Spleen (tissue), 11 donors: ENCODE measurements at regions not wholly inside any gene's neighbourhood (a gene's known extent, or its start where the extent isn't known, plus 50 kb on each side); places are given as distances from the start of the nearest gene placed in this dataset.

Experiments
- DNase-seq: peaks from one replicate; pipeline ENCODE4 v3.0.0-alpha.2; 2020
- H3K27ac ChIP-seq, 8 donors: fragments of 200-600 bp; sonication (generic) in 7 of 8; 1 replicate in 4 of 8; 2 replicates in 4 of 8; pipeline versions ENCODE4 v1.5.0 to v1.8.0; 2016 to 2021; ENCODE audit warnings: inconsistent platforms in 4 of 8, mild to moderate bottlenecking in 4 of 8, moderate library complexity in 1 of 8
- H3K27me3 ChIP-seq, 7 donors: fragments of 200-600 bp; sonication (generic) in 6 of 7; replicated peaks in 1 of 7; 1 replicate in 4 of 7; 2 replicates in 3 of 7; pipeline versions ENCODE4 v1.5.0 to v1.8.0; 2016 to 2021; ENCODE audit warnings: inconsistent platforms in 3 of 7, mild to moderate bottlenecking in 1 of 7
- H3K36me3 ChIP-seq, 6 donors: fragments of 200-600 bp; sonication (generic) in 5 of 6; 1 replicate in 4 of 6; 2 replicates in 2 of 6; pipeline versions ENCODE4 v1.5.0 to v1.8.0; 2016 to 2021; ENCODE audit warnings: inconsistent platforms in 2 of 6
- H3K4me1 ChIP-seq, 6 donors: fragments of 200-600 bp; sonication (generic) in 5 of 6; 1 replicate in 3 of 6; 2 replicates in 3 of 6; pipeline versions ENCODE4 v1.5.0 to v1.8.0; 2016 to 2021; ENCODE audit warnings: inconsistent platforms in 3 of 6
- H3K4me3 ChIP-seq, 8 donors: fragments of 200-600 bp; sonication (generic) in 7 of 8; 1 replicate in 4 of 8; 2 replicates in 4 of 8; pipeline versions ENCODE4 v1.5.0 to v1.8.0; 2016 to 2021; ENCODE audit warnings: inconsistent platforms in 4 of 8, mild to moderate bottlenecking in 4 of 8, moderate library complexity in 2 of 8
- H3K9me3 ChIP-seq, 8 donors: fragments of 200-600 bp; sonication (generic) in 7 of 8; 1 replicate in 4 of 8; 2 replicates in 4 of 8; pipeline versions ENCODE4 v1.5.0 to v1.8.0; 2016 to 2021; ENCODE audit warnings: inconsistent platforms in 4 of 8
- CTCF ChIP-seq, 11 experiments: fragments of 200-600 bp in 7 of 11; fragments of 450-650 bp in 4 of 11; sonication (generic) in 4 of 11; IDR thresholded peaks in 8 of 11; conservative IDR thresholded peaks in 3 of 11; 1 replicate in 7 of 11; 2 replicates in 4 of 11; pipeline versions ENCODE4 v1.4.0 to v1.8.0; 2016 to 2021; ENCODE audit warnings: antibody characterized with exemption in 11 of 11, inconsistent platforms in 4 of 11, mild to moderate bottlenecking in 1 of 11
- POLR2A ChIP-seq, 3 donors: fragments of 450-650 bp; IDR thresholded peaks; one replicate each; pipeline ENCODE4 v1.5.1; 2017; ENCODE audit warnings: antibody characterized with exemption in 3 of 3, mild to moderate bottlenecking in 1 of 3
- POLR2AphosphoS5 ChIP-seq, 3 donors: sonication (generic); formaldehyde crosslinking; IDR thresholded peaks; one replicate each; pipeline ENCODE4 v1.5.1; 2017; ENCODE audit warnings: antibody characterized with exemption in 3 of 3
- WGBS, 5 donors: extraction: QIAGEN DNeasy Blood & Tissue Kit in 3 of 5; methylation state at CpG; one replicate each; pipeline versions ENCODE4 v1.1.5 to v1.1.7; 2013 to 2018; 5-methylcytosine and 5-hydroxymethylcytosine counted together
- intact Hi-C: fragments of 100-400 bp; cut with DNase I; formaldehyde crosslinking; loops from one replicate; pipeline ENCODE4 v1.15.0; 2023; ENCODE audit warnings: low total_unique reads
- donor health status: healthy with polysubstance abuse.
- donor health status: DM: no; HTN: no; CAD: no; lungs with moderate emphysema.
- donor health status: DM: no; HTN: no; CAD: no.
- donor health status: Bipolar disorder and iron deficiency.
- donor health status: healthy.
- donor health status: DM: no; HTN: no; CAD: no.
- donor health status: DM: yes; HTN: yes; CAD: no.

- no peaks in the 10 kb centered on the region for H3K27me3 ChIP-seq
- H3K27ac ChIP-seq = no peak overlapping the region
- peaks cover 0 to 23% (median 12%) of the 10 kb centered on the region in 8 donors for H3K9me3 ChIP-seq
- intact Hi-C loops = no loop called here
- no peaks in the 10 kb centered on the region for H3K4me1 ChIP-seq
- no peaks in the 10 kb centered on the region for H3K36me3 ChIP-seq
- TF ChIP-seq POLR2A (IDR thresholded peaks at IDR 0.05) (no peak), CTCF (IDR thresholded peaks at IDR 0.05 in 8 of 11, conservative IDR thresholded peaks at IDR 0.05 in 3 of 11) (no peak), POLR2AphosphoS5 (IDR thresholded peaks at IDR 0.05) (no peak)
- no peak for DNase-seq
- H3K4me3 ChIP-seq = no peak overlapping the region
- WGBS, 5 donors = 85 to 95% (median 90%) methylated on average over 1 of the region's 1 CpG
Measured at GRCh38 chr3:84082726-84083125, 876.1 kb upstream of the CADM2 start.

GRCh38 chr3:84092907-84093306 lies 865.9 kb upstream of the CADM2 start:
- intact Hi-C loops = no loop called here

GRCh38 chr3:84096188-84096587 lies 862.6 kb upstream of the CADM2 start:
- peaks cover 0 to 16% (median 9%) of the 10 kb centered on the region in 8 donors for H3K9me3 ChIP-seq
- no peaks in the 10 kb centered on the region for H3K36me3 ChIP-seq
- no peaks in the 10 kb centered on the region for H3K4me1 ChIP-seq
- intact Hi-C loops = no loop called here
- no peak overlapping the region for H3K27ac ChIP-seq
- no peak overlapping the region for H3K4me3 ChIP-seq
- no peak for TF ChIP-seq POLR2A (IDR thresholded peaks at IDR 0.05)
- TF ChIP-seq POLR2AphosphoS5 (IDR thresholded peaks at IDR 0.05) = no peak
- no peak for TF ChIP-seq CTCF (IDR thresholded peaks at IDR 0.05 in 8 of 11, conservative IDR thresholded peaks at IDR 0.05 in 3 of 11)
- H3K27me3 ChIP-seq = no peaks in the 10 kb centered on the region
- no peak for DNase-seq

More at GRCh38 chr3:84092907-84093306, 865.9 kb upstream of the CADM2 start:
- DNase-seq = no peak
- Histone ChIP-seq H3K36me3 (no peaks in the 10 kb centered on the region), H3K4me3 (no peak overlapping the region), H3K4me1 (no peaks in the 10 kb centered on the region), H3K27ac (no peak overlapping the region), H3K27me3 (no peaks in the 10 kb centered on the region), H3K9me3 (peaks cover 0 to 16% (median 9%) of the 10 kb centered on the region in 8 donors)
- 76 to 88% (median 83%) methylated on average over 2 of the region's 2 CpGs for WGBS, 5 donors
- TF ChIP-seq POLR2AphosphoS5 (IDR thresholded peaks at IDR 0.05) (no peak), POLR2A (IDR thresholded peaks at IDR 0.05) (no peak), CTCF (IDR thresholded peaks at IDR 0.05 in 8 of 11, conservative IDR thresholded peaks at IDR 0.05 in 3 of 11) (no peak)

- Histone ChIP-seq H3K4me1 (no peaks in the 10 kb centered on the region), H3K27ac (no peak overlapping the region), H3K9me3 (peaks cover 0 to 14% (median 2%) of the 10 kb centered on the region in 8 donors), H3K27me3 (no peaks in the 10 kb centered on the region), H3K36me3 (no peaks in the 10 kb centered on the region), H3K4me3 (no peak overlapping the region)
- intact Hi-C loops = no loop called here
- WGBS, 5 donors = 74 to 90% (median 79%) methylated on average over 2 of the region's 2 CpGs
- no peak for TF ChIP-seq POLR2A (IDR thresholded peaks at IDR 0.05)
- TF ChIP-seq CTCF (IDR thresholded peaks at IDR 0.05 in 8 of 11, conservative IDR thresholded peaks at IDR 0.05 in 3 of 11) = no peak
- TF ChIP-seq POLR2AphosphoS5 (IDR thresholded peaks at IDR 0.05) = no peak
- no peak for DNase-seq
Measured at GRCh38 chr3:84100861-84101260, 857.9 kb upstream of the CADM2 start.
